ENCODE measurements at regions not wholly inside any gene's neighbourhood (a gene's known extent, or its start where the extent isn't known, plus 50 kb on each side); places are given as distances from the start of the nearest gene placed in this dataset.

DNA sequence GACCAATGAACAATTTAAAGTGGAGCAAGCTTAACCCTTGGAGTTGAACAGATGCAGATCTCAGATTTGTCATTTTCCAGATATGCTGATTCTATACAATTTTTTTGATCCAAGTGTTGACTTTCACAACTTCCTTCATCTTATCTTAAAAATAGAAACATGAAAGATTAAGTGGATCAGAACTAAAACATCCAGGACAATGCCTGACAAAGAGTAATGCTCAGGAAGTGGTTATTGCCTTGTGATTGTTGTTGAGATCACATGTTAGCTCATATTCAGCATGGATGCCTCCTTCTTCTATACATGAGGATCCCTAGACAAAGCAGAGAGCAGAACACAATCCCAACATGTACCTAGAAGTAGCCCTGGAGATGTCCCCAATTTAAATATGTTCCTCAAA, 160.9 kb downstream of the PPARGC1A start:
- H3K9me3 ChIP-seq = no peaks in the 10 kb centered on the region
- TF ChIP-seq, protein P1, sequence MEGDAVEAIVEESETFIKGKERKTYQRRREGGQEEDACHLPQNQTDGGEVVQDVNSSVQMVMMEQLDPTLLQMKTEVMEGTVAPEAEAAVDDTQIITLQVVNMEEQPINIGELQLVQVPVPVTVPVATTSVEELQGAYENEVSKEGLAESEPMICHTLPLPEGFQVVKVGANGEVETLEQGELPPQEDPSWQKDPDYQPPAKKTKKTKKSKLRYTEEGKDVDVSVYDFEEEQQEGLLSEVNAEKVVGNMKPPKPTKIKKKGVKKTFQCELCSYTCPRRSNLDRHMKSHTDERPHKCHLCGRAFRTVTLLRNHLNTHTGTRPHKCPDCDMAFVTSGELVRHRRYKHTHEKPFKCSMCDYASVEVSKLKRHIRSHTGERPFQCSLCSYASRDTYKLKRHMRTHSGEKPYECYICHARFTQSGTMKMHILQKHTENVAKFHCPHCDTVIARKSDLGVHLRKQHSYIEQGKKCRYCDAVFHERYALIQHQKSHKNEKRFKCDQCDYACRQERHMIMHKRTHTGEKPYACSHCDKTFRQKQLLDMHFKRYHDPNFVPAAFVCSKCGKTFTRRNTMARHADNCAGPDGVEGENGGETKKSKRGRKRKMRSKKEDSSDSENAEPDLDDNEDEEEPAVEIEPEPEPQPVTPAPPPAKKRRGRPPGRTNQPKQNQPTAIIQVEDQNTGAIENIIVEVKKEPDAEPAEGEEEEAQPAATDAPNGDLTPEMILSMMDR (IDR thresholded peaks at IDR 0.05) = no peak
- no peak for TF ChIP-seq POLR2A (IDR thresholded peaks at IDR 0.05)
- no peaks in the 10 kb centered on the region for H3K36me3 ChIP-seq
- no peak overlapping the region for H3K4me3 ChIP-seq
- H3K27ac ChIP-seq = no peak overlapping the region
- no peaks in the 10 kb centered on the region for H3K27me3 ChIP-seq
- no peak for DNase-seq
- no peaks in the 10 kb centered on the region for H3K4me1 ChIP-seq

DNA sequence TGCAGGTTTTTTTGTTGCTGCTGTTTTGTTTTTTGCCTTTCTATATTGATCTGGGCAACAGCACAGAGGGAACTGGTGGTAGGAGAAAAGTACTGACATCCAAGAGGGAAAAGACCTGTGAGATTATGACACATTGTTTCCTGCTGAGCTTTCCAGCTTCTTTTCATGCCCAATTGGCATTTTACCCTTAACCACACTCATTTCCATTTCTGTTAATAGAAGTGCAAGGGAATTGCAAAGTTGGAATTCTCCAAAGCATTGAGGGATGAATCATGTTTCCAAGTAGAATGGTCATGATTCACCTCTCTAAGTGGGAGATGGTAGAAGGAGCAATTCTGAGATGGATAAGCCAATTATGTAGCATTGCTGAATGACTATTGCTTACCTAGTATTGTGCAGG, 161.5 kb downstream of the PPARGC1A start:
- no peak for DNase-seq
- Histone ChIP-seq H3K27ac (no peak overlapping the region), H3K27me3 (no peaks in the 10 kb centered on the region), H3K9me3 (no peaks in the 10 kb centered on the region), H3K4me3 (no peak overlapping the region), H3K36me3 (no peaks in the 10 kb centered on the region), H3K4me1 (no peaks in the 10 kb centered on the region)
- TF ChIP-seq POLR2A (IDR thresholded peaks at IDR 0.05) = no peak
- TF ChIP-seq, protein P1 (IDR thresholded peaks at IDR 0.05) = no peak

DNA sequence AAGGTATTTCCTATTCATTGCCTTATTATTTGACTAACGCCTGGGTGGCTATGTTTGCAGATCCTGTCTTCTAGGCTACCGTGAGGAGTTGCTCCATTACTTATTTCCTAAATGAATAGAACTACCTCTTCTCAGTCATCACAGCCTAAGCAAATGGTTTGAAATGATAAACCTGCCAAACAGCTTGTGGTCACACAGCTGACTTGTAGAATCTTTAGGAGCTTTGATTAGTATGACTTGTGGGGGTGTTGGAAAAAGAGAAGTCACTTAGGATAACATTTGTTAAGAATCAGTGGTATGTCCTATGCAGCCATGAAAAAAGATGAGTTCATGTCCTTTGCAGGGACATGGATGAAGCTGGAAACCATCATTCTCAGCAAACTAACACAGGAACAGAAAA, 169.3 kb downstream of the PPARGC1A start:
- no peaks in the 10 kb centered on the region for H3K9me3 ChIP-seq
- H3K4me1 ChIP-seq = no peaks in the 10 kb centered on the region
- no peaks in the 10 kb centered on the region for H3K36me3 ChIP-seq
- no peak for DNase-seq
- TF ChIP-seq, protein P1 (IDR thresholded peaks at IDR 0.05) = no peak
- no peak for TF ChIP-seq POLR2A (IDR thresholded peaks at IDR 0.05)
- no peak overlapping the region for H3K4me3 ChIP-seq
- H3K27me3 ChIP-seq = no peaks in the 10 kb centered on the region
- no peak overlapping the region for H3K27ac ChIP-seq

DNA sequence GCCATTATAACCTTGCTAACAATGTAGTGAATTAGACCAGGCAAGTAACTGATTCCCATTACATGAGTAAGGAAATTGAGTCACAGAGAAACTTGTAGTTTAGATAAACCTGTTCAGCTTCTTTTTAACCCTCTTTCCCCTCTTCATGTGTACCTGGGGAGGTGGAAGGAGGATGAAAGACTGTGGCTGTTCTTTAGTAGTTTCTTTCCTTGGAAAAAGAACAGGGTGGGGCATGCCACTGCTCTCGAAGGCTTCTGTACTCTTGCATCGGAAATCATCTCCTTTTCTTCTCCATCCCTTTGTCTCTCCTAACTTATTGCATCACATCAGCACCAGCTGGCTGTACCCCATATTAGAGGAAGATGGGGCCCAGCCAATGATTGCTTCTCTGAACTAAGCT, 171.4 kb downstream of the PPARGC1A start:
- Histone ChIP-seq H3K36me3 (no peaks in the 10 kb centered on the region), H3K27ac (no peak overlapping the region), H3K4me3 (no peak overlapping the region), H3K4me1 (no peaks in the 10 kb centered on the region), H3K9me3 (no peaks in the 10 kb centered on the region), H3K27me3 (no peaks in the 10 kb centered on the region)
- DNase-seq = no peak
- no peak for TF ChIP-seq POLR2A (IDR thresholded peaks at IDR 0.05)
- TF ChIP-seq, protein P1 (IDR thresholded peaks at IDR 0.05) = no peak

DNA sequence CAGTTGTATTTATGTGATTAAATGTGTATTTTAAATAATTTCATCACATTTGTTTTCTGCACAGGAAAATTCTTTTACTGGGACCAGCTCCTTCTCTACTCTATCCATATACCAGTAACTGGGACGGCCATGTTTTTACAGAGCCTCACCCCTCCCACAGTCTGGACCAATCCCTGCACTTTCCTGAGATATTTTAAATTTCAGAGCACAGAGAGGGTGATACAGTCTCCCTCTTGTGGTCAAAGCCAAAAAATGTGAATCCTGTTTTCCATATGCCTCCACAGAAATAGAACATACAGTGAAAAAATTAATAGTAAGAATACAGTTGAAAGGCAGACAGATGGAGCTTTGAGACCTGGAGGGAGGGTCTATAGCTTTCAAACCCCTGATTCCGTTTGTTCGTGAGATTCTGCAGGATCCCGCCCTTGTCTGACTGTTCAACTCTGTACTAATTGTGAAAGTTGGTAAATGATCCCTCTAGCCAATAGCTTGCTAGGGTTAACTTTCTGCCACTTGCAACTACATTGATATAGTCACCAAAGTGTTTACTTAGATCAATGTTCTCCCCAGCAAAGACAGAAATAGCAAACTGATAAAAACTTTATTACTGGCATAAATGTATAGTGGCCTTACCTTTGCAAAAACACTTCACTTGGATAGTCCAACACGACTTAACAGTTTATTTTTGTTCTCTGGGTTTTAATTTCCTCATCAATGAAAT, 172.2 kb downstream of the PPARGC1A start:
- Histone ChIP-seq H3K4me1 (no peaks in the 10 kb centered on the region), H3K9me3 (no peaks in the 10 kb centered on the region), H3K27me3 (no peaks in the 10 kb centered on the region), H3K27ac (no peak overlapping the region), H3K36me3 (no peaks in the 10 kb centered on the region), H3K4me3 (no peak overlapping the region)
- DNase-seq = no peak
- TF ChIP-seq POLR2A (IDR thresholded peaks at IDR 0.05) = no peak
- TF ChIP-seq, protein P1 (IDR thresholded peaks at IDR 0.05) = peak in 4 of 6 experiments; percentile 21 to 57 (median 53)
